ENCODE measurements at regions not wholly inside any gene's neighbourhood (a gene's known extent, or its start where the extent isn't known, plus 50 kb on each side); places are given as distances from the start of the nearest gene placed in this dataset.

DNA sequence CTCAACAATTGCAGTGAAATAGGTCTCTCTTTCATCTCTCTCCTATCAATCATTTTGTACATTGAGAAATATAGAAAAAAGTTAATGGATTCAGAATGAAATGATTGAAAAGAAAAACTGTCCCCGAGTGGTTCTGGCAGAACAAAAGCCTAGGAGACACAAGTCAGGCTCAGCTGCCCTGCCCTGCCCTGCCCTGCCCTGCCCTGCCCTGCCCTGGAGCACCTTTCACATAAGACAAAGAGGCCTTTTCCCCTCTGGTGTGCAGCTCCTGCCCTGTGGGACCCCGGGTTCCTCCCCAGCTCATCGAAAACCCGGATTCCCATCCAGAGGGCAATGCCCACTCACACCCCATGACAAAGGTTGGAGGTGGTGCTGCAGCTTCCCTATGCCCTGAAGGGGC, 94.7 kb downstream of the TEX26 start (continued):
- TF ChIP-seq, protein P1, sequence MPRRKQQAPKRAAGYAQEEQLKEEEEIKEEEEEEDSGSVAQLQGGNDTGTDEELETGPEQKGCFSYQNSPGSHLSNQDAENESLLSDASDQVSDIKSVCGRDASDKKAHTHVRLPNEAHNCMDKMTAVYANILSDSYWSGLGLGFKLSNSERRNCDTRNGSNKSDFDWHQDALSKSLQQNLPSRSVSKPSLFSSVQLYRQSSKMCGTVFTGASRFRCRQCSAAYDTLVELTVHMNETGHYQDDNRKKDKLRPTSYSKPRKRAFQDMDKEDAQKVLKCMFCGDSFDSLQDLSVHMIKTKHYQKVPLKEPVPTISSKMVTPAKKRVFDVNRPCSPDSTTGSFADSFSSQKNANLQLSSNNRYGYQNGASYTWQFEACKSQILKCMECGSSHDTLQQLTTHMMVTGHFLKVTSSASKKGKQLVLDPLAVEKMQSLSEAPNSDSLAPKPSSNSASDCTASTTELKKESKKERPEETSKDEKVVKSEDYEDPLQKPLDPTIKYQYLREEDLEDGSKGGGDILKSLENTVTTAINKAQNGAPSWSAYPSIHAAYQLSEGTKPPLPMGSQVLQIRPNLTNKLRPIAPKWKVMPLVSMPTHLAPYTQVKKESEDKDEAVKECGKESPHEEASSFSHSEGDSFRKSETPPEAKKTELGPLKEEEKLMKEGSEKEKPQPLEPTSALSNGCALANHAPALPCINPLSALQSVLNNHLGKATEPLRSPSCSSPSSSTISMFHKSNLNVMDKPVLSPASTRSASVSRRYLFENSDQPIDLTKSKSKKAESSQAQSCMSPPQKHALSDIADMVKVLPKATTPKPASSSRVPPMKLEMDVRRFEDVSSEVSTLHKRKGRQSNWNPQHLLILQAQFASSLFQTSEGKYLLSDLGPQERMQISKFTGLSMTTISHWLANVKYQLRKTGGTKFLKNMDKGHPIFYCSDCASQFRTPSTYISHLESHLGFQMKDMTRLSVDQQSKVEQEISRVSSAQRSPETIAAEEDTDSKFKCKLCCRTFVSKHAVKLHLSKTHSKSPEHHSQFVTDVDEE (CRISPR knock-in tag; IDR thresholded peaks at IDR 0.05): no peak
- TF ChIP-seq RARB (CRISPR knock-in tag; IDR thresholded peaks at IDR 0.05): no peak
